ENCODE measurements at regions not wholly inside any gene's neighbourhood (a gene's known extent, or its start where the extent isn't known, plus 50 kb on each side); places are given as distances from the start of the nearest gene placed in this dataset.
"Not testable (repeated sequence)": the region's sequence is repeated elsewhere in the genome, so short reads cannot be mapped to it uniquely, and the experiment has no call there.

- no peak for DNase-seq
These were observed 54.5 kb upstream of the HTR4 start for GRCh38 chr5:148708854-148709253.

GRCh38 chr5:148711961-148712360 lies 57.6 kb upstream of the HTR4 start:
- no peak for DNase-seq

- no peak for DNase-seq
These were observed 59.6 kb upstream of the HTR4 start for GRCh38 chr5:148713735-148714508.

GRCh38 chr5:148716716-148717115 lies 62.4 kb upstream of the HTR4 start:
- no peak for DNase-seq

- no peak for DNase-seq
These were observed 63.3 kb upstream of the HTR4 start for GRCh38 chr5:148717668-148718067.

- no peak for DNase-seq
These were observed 65.3 kb upstream of the HTR4 start for GRCh38 chr5:148719605-148720004.

GRCh38 chr5:148720257-148720656 lies 65.9 kb upstream of the HTR4 start:
- no peak for DNase-seq

- DNase-seq = no peak
These were observed 68.8 kb upstream of the HTR4 start for GRCh38 chr5:148723143-148723542.

- no peak for DNase-seq
These were observed 71.3 kb upstream of the HTR4 start for GRCh38 chr5:148725675-148726074.

GRCh38 chr5:148729182-148729581 lies 74.9 kb upstream of the HTR4 start:
- DNase-seq = no peak

GRCh38 chr5:148730270-148730669 lies 75.9 kb upstream of the HTR4 start:
- DNase-seq = no peak

- DNase-seq = peak; percentile 70
These were observed 76.9 kb upstream of the HTR4 start for GRCh38 chr5:148730942-148731898.

GRCh38 chr5:148732692-148733091 lies 78.4 kb upstream of the HTR4 start:
- DNase-seq = no peak

GRCh38 chr5:148733601-148734438 lies 79.5 kb upstream of the HTR4 start:
- peak; percentile 85 for DNase-seq

GRCh38 chr5:148734518-148734917 lies 80.2 kb upstream of the HTR4 start:
- DNase-seq = no peak

- no peak for DNase-seq
These were observed 81.0 kb upstream of the HTR4 start for GRCh38 chr5:148735301-148735835.

- DNase-seq = no peak
These were observed 84.7 kb upstream of the HTR4 start for GRCh38 chr5:148739023-148739422.

GRCh38 chr5:148739524-148739923 lies 85.2 kb upstream of the HTR4 start:
- no peak for DNase-seq

GRCh38 chr5:148740079-148740858 lies 85.9 kb upstream of the HTR4 start:
- DNase-seq = no peak

- DNase-seq = no peak
These were observed 85.3 kb upstream of the ADRB2 start for GRCh38 chr5:148740966-148741742.

GRCh38 chr5:148741766-148742165 lies 84.6 kb upstream of the ADRB2 start:
- not testable (repeated sequence) for DNase-seq
